ENCODE measurements at regions not wholly inside any gene's neighbourhood (a gene's known extent, or its start where the extent isn't known, plus 50 kb on each side); places are given as distances from the start of the nearest gene placed in this dataset.

- TF ChIP-seq CTCF (IDR thresholded peaks at IDR 0.05), result no peak
- TF ChIP-seq POLR2A (IDR thresholded peaks at IDR 0.05), result no peak
- TF ChIP-seq EP300 (IDR thresholded peaks at IDR 0.05), result no peak
Observed at GRCh38 chrY:7516268-7516667, 604.7 kb upstream of the AMELY start.

Measured in ovary (tissue), 3 donors.